RPMI8226 (cell line): ENCODE measurements at regions not wholly inside any gene's neighbourhood (a gene's known extent, or its start where the extent isn't known, plus 50 kb on each side); places are given as distances from the start of the nearest gene placed in this dataset.
A peak's percentile ranks its signal among the peaks of the same experiment; 100 is the strongest.
"Not testable (repeated sequence)": the region's sequence is repeated elsewhere in the genome, so short reads cannot be mapped to it uniquely, and the experiment has no call there.

Source experiments
- DNase-seq: peaks from one replicate; pipeline ENCODE4 v3.0.0-alpha.2; 2015

GRCh38 chr3:72523429-72524151, 324.7 kb downstream of the SHQ1 start:
- peak; percentile 52 for DNase-seq

DNA sequence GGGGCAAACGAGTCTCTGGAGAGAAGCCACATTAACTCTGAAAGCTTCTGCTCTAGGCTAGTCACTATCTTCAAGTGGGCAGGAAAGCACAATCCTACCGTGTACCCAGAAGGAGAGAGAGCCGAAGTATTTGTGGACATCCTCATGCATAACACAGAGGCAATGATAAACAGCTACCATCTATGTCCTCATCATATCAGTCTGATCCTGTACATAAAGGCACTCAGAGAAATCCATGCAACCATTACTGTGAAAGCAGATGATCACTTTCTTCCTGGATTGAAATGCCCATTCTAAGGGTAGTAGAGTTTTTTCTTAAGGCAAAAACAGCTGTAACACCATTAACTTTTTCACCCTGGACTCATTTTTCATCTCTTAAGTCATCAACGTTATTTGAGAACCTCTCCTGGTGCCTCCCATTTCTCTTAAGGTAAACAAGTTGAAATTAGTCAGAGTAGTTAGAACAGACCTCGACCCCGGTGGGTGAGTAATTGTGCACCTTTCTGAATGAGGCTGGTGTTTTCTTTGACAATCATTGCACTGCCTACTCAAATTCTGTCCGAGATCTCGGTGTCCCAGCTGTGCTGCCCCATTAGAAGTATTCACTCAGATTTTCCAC, 327.4 kb downstream of the SHQ1 start:
- DNase-seq = no peak

DNA sequence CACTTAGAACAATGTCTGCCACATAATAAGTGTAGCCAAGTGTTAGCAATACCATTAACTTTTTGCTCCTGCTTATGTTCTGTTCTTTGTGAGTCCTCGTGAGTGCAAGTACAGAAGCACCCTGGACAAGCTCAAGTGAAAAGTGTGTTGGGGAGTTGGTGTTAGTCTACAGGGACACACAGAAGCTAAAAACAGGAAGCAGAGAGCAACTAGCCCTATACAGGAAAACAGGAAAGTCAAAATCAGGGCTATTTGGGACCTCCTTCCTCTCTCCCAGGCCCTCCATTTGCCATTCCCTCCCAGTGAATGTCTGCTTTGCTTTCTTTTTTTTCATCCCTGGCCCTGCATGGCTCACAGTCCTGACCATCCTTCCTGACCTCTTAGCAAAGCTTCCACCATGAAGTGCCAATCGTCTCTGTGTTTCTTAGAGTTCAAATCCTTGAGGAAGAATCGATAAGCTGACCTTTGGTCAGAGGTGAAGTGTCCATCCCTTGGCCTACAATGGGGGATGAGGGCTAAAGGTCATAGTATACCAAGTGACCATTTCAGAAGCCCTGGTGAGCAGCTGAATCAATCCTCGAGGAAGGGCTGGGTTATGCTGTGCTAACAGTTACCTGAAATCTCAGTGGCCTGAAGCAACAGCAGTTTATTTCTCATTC, 328.2 kb downstream of the SHQ1 start:
- DNase-seq = no peak

DNA sequence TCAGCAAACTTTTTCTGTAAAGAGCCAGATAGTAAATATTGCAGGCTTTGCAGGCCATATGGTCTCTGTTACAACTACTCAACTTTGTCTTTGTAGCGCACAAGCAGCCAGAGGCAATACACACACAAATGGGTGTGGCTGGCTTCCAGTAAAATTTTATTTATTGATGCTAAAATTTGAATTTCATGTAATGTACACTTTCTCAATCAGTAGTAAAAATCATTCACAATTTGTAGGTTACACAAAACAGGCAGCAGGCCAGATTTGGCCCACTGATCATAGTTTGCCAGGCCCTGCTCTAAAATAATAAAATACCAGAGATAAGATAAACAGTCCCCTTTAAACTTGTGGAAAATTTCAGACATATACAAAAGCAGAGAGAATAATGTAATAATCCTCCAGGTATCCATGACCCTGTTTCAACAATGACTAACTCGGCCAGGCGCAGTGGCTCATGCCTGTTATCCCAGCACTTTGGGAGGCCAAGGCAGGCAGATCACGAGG, 330.3 kb downstream of the SHQ1 start:
- DNase-seq = no peak

GRCh38 chr3:72517336-72517735, 330.9 kb downstream of the SHQ1 start:
- no peak for DNase-seq

DNA sequence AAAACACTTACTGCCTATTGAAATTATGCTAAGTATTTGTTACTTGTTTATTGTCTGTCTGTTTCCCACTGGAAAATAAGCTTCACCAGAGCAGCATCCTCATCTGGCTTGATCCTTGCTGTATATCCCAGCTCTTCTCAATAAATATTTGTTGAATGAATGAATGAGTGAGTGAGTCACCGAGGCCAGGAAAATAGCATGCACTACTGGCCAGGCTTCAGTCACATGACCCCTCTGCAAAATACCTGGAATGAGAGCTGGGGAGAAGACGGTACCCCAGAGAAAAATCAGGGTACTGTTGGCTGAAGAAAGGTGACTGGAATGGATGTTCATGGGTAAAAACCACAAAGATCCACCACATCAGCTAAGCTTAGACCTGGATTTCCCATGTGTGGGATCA, 331.9 kb downstream of the SHQ1 start:
- no peak for DNase-seq

GRCh38 chr3:72515941-72516340, 332.3 kb downstream of the SHQ1 start:
- DNase-seq = no peak

GRCh38 chr3:72515281-72515680, 333.0 kb downstream of the SHQ1 start:
- no peak for DNase-seq

DNA sequence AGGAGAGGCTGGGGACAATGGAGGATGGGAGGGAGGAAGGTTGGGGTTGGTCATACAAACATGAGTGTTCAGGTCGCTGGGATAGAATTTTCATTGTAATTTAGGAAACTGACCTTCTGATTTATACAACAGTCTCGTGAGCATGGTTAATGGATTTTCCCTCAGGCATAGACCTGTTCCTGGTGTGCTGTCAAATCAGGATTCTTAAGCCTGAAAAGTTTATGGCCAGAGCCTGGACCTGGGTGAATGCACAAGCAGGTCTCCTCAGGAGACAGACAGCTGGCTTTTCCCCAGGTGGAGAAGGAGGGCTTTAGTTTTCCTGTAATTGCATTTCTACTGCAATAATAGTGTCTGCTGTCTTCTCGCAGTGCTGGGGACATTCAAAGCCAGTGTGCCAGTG, 338.0 kb downstream of the SHQ1 start:
- DNase-seq = no peak

GRCh38 chr3:72505539-72506405, 342.5 kb downstream of the SHQ1 start:
- no peak for DNase-seq

DNA sequence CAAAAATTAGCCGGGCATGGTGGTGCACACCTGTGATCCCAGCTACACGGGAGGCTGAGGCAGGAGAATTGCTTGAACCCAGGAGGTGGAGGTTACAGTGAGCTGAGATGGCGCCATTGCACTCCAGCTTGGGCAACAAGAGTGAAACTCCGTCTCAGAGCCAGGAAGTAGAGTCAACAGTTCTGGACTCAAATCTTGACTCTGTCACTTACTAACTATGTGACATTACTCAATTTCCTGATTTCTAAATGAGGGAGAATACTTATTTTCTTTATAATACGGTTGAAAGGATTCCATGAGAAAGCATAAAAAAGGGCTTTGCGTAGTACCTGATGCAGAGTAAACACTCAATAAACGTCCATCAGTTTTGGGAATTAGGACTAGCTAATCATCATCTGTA, 350.7 kb downstream of the SHQ1 start:
- DNase-seq = not testable (repeated sequence)

- no peak for DNase-seq
Measured at GRCh38 chr3:72496051-72496670, 352.1 kb downstream of the SHQ1 start.

GRCh38 chr3:72494626-72495025, 353.6 kb downstream of the SHQ1 start:
- no peak for DNase-seq

DNA sequence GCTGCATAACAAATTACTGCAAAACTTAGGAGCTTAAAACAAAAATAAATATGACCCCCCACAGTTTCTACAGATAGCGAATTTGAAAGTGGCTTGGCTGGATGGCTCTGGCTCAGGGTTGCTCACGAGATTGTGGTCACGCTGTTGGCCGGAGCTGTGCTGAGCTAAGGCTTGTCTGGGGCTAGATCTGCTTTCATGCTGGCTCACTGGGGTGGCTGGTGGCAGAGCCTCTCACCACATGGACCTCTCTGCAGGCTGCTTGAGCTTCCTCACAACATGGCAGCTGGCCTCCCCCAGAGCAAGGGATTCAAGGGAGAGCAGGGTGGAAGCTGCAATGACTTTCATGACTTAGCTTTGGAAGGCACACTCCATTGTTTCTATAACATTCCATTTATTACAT, 354.1 kb downstream of the SHQ1 start:
- DNase-seq = no peak

GRCh38 chr3:72492240-72492639, 356.0 kb downstream of the SHQ1 start:
- no peak for DNase-seq

DNA sequence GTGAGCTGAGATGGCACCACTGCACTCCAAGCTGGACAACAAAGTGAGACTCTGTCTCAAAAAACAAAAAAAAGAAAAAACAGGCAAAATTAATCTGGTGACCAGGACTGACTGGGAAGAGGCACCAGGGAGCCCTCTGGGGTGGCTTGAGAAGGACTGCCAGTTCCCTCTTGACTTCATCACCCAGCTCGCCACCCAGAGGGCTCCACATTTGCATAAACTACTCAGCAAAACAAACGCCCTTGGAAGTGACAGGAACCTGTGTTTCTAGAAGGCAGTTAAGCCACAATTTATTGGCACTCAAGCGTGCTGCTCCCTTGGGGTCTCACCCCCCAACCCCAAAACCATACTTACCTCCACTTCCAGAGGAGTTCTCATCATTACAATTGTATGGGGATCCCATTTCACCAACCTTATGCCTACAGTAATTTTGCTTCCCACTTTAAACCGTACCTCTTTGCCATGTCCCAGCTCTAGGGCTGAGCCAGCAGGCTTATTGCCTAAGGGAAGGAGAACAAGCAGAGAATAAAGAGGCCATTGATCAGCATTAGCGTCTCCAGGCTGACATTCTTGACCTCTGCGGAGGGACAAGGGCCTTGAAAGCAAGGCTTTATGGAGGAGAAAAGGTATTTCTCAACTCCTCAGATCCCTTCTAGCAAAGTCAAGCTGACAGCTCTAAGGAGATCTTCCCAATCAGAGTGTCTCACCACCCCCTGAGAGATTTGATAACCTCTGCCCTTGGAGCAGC, 357.4 kb downstream of the SHQ1 start:
- DNase-seq = no peak

DNA sequence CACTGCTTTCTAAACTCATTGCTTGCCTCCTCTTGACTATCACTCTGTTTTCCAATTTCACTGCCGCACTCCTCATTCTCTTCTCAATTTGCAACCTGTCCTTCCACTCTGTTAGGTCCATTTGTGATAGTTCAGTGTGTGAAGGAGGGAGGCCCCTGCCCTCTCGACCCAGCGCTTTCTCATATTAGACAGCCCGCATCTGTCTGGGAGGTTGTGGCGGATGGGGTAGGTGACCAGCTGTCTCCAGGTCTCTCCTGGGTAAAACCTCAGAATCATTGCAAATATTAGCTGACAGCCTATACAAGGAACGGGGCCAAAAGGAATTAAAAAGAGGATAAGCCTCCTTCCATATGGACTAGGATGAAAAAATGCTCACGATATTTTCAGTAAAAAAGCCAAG, 358.3 kb downstream of the SHQ1 start:
- DNase-seq = no peak

DNA sequence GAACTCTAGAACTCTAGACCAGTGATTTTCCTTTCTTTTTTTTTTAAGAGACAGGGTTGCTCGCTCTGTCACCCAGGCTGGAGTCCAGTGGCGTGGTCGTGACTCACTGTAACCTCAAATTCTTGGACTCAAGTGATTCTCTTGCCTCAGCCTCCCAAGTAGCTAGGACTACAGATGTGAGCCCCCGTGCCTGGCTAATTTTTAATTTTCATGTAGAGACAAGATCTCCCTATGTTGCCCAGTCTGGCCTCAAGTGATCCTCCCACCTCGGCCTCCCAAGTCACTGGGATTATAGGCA, 359.6 kb downstream of the SHQ1 start:
- no peak for DNase-seq

GRCh38 chr3:72487946-72488737, 360.1 kb downstream of the SHQ1 start:
- no peak for DNase-seq

GRCh38 chr3:72487078-72487765, 361.0 kb downstream of the SHQ1 start:
- no peak for DNase-seq

DNA sequence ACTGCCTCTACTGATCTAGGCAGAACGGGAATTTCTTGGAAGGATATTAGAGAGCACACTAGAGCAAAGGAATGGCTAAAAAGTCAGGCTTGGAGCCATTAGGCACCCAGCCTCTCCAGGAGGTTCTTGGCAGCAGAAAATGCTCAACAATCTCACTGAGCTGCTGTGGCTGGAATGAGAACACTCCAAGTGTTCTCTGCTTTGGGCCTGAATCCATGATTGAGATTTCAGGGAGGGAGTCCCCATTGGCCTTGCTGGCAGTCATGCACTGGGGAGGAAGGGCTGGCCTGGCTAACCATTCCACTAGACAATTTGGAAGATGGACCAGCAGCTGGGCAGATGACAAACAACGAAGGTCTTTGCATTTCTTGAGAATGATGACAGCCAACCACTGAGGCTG, 362.6 kb downstream of the SHQ1 start:
- DNase-seq = no peak
